ENCODE measurements at regions not wholly inside any gene's neighbourhood (a gene's known extent, or its start where the extent isn't known, plus 50 kb on each side); places are given as distances from the start of the nearest gene placed in this dataset.
"Not testable (repeated sequence)": the region's sequence is repeated elsewhere in the genome, so short reads cannot be mapped to it uniquely, and the experiment has no call there.

DNA sequence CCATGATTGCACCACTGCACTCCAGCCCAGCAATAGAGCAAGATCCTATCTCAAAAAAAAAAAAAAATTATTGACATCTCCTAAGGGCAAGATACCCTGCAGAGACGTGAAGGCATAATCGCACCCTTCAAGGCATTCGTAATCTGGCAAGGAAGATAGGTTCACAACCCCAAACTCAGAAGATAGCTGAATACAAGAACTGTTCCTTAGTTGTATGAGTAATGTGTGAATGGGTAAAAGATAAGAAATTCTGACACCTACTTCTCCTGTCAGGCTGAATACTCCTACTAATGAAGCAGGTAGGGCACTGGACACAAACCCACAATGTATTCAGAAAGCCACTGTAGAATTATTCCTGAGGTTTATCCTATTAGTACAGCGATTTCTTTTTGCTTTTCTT is 882.4 kb upstream of the AUTS2 start:
- DNase-seq (ENCODE audit: insufficient read length, low spot score) (no peak), FAIRE-seq (no peak)
- TF ChIP-seq POLR2A (IDR thresholded peaks at IDR 0.05; ENCODE audit: low read depth, low read length) = no peak

DNA sequence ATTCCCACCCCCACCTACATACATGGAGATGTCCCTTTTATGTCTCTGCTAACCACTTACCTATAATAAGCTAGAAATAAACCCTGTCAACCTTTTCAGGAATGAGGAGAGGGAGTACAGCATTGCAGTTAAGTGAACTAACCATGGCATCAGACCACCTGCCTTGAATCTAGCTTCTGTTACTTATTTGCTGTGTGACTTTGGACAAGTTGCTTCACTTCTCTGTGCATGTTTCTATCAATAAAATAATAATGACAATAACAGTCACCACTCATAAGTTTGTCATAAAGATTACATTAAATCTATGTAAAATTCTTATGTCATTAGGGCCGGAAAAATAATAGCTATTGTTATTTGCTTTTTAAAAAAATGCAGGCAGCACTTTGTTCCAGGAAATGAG is 881.1 kb upstream of the AUTS2 start:
- DNase-seq (ENCODE audit: insufficient read length, low spot score) (no peak), FAIRE-seq (no peak)
- TF ChIP-seq POLR2A (IDR thresholded peaks at IDR 0.05; ENCODE audit: low read depth, low read length) = no peak

DNA sequence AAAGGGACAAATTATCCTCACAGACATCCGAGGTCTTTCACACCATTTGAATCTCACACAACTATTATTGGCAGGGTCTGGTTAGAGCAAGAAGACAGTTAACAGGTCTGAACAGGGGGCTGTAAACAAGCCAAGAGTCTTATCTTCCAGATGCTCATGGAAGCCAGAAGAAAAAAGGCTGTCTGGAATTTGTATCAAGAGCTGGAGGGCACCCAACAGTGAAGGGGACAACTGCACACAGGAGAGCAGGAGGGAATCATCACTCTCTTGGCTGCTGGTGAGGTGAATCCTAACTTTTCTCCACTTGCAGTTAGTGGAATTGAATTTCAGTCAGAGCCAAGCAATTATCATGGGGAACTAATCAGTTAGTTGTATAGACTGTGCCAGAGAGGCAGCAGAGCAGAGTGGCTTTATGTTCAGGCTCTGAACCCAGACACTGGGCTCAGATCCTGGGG is 880.2 kb upstream of the AUTS2 start:
- no peak for DNase-seq (ENCODE audit: insufficient read length, low spot score)
- no peak for TF ChIP-seq POLR2A (IDR thresholded peaks at IDR 0.05; ENCODE audit: low read depth, low read length)
- no peak for FAIRE-seq

DNA sequence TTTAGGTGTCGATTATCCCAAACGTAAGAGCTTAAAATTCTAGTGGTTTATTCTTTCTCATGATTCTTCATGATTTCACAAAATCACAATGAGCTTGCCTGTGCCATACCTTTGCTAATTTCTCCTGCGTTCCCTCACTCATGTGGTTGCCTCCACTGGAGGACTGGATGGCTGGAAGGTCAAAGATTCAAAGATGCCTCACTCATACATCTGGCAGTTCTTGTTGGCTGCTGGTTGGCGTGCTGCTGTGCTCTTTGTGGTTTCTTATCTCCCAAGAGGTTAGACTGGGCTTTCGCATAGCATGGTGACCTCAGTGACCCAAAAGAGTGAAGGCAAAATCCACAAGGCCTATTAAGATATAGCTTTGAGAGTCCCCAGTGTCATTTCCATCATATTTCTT is 877.6 kb upstream of the AUTS2 start:
- TF ChIP-seq POLR2A (IDR thresholded peaks at IDR 0.05; ENCODE audit: low read depth, low read length) = no peak
- DNase-seq (ENCODE audit: insufficient read length, low spot score) = no peak
- FAIRE-seq = no peak

DNA sequence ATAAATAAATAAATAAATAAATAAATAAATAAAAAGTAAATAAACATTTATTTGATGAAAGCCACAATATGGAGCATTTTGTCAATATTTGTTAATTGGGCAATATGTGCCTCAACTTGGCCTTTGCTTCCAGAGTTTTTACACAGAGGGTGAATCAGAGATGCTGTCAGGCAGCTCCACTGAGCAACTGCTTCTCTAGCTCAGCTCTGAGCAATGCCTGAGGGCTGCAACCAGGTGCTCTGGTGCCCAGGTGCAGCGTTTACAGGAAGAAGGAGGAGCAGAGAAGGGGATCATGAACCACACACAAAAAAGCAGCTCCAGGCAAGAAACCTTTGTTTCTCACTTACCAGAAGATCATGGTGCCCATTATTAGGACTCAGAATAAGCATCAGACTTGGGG is 876.2 kb upstream of the AUTS2 start:
- FAIRE-seq = no peak
- no peak for DNase-seq (ENCODE audit: insufficient read length, low spot score)
- no peak for TF ChIP-seq POLR2A (IDR thresholded peaks at IDR 0.05; ENCODE audit: low read depth, low read length)

DNA sequence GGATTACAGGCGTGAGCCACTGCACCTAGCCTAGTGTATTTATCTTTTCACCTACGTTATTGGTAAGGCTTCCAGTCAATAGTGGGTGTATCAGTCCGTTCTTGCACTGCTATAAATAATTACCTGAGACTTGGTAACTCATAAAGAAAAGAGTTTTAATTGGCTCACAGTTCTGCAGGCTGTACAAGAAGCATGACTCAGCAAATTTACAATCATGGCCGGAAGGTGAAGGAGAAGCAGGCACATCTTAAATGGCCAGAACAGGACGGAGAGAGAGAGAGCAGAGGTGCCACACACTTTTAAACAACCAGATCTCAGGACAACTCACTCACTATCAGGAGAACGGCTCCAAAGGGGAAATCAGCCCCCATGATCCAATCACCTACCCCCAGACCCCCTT is 873.3 kb upstream of the AUTS2 start:
- no peak for FAIRE-seq

DNA sequence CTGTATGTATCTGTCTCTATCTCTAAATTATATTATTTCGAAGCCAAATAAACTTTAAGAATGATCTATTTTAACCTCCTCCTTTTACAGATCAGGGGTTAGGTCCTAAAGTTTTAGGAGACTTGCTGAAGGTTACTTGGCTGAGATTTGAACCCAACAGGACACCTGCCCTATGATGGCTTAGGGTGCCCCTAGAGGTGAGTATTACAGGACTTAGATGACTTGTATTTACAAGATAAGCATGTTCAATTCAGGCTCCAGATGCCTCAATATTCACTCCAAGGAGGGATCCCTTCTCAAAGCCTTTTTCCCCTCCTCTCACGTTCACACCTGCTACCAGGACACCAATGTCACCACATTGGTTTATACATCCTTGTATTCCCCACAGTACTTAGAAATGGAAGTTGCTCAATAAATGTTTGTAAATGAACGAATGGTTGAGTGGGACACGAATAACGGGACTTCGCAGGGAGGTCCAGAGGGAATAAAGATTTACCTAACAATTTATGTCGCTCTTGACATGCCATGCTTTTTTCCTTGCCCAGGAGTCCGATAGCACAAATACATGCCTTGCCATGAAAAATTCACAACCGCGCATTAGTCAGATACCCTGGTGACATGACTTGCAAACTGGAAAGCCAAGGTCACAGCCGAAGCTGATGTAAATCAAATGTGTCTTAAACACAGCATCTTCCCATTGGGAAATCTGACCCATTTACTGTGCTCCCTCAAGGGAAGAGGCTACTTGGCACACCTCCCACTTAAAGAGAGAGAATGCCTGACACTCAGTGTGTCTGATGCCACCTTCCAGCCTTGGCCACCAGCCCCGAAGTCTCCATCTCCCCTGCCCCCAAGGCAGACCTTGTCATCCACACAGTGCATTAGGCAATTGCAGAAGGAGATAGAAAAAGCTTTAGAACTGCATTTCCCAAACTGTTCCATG is 872.2 kb upstream of the AUTS2 start:
- TF ChIP-seq POLR2A (IDR thresholded peaks at IDR 0.05; ENCODE audit: low read depth, low read length) = no peak
- DNase-seq (ENCODE audit: insufficient read length, low spot score) = no peak
- no peak for FAIRE-seq

More for the DNA sequence above, 873.3 kb upstream of the AUTS2 start:
- no peak for DNase-seq (ENCODE audit: insufficient read length, low spot score)
- no peak for TF ChIP-seq POLR2A (IDR thresholded peaks at IDR 0.05; ENCODE audit: low read depth, low read length)

DNA sequence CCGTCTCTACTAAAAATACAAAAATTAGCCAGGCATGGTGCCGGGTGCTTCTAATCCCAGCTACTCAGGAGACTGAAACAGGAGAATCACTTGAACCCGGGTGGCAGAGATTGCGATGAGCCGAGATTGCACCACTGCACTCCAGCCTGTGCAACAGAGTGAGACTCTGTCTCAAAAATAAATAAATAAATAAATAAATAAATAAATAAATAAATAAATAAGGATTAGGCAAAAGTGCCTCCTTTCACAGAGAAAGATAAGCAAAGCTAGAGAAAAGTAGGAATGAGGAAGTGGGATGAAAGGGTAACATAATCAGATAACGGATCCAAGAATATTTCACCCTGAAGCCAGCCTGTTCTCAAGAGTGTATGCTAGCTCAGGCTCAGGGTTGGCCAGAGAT is 869.6 kb upstream of the AUTS2 start:
- not testable (repeated sequence) for DNase-seq (ENCODE audit: insufficient read length, low spot score); FAIRE-seq

DNA sequence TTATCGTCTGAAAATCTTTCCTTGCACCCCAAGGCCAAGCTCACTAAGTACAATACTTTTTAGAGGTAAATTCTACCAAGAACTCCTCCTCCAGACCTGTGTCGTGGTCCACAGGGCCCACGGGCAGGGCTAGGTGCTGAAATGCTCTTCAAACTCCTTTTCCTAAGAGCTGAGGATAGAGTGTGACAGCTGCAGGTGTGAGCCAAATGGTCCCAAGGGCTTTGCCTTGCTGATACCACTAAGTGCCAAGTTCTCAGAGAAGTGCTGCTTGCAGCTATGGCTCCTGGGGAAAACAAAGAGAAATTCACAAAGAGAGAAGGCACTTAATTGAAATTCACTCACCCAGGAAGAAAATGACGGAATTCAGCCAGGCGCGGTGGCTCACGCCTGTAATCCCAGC is 868.9 kb upstream of the AUTS2 start:
- FAIRE-seq (no peak), DNase-seq (ENCODE audit: insufficient read length, low spot score) (no peak)
- no peak for TF ChIP-seq POLR2A (IDR thresholded peaks at IDR 0.05; ENCODE audit: low read depth, low read length)

DNA sequence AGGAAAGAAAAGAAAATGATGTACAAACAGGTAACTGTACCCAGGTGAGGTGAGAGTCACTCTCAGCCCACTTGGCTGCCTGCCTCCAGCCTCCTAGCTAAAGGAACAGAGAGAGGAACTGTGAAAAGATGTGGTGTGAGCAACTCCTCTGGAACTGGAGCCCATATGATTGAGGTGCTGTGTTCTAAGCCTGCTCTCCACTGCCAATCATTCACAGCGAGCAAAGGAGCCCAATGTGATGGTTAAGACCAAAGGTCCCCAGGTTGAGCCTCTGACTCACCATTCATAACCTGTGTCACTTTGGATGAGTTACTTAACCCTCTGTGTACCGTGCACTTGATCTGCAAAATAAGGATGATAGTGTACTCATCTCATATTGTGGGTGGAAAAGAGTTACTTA is 868.1 kb upstream of the AUTS2 start:
- no peak for TF ChIP-seq POLR2A (IDR thresholded peaks at IDR 0.05; ENCODE audit: low read depth, low read length)
- DNase-seq (ENCODE audit: insufficient read length, low spot score) (no peak), FAIRE-seq (no peak)

DNA sequence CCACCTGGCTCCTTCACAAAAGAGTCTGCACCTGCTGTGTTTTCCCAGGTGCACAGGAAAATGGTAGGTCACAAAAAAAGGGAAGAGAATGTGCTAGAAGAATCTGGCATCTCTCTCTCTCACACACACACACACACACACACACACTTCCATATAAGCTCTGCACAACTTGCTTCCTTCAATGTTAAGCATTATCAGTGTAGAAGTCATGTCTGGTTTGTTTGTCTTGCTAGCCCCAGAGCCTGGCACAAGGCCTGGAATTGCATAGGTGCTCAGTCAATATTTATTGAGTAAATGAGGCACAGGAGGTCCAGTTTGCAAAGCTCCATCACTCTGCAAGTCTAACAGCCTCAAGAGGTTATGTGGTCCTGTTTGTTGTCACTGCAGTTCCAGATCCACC is 867.3 kb upstream of the AUTS2 start:
- FAIRE-seq = no peak
- no peak for DNase-seq (ENCODE audit: insufficient read length, low spot score)
- no peak for TF ChIP-seq POLR2A (IDR thresholded peaks at IDR 0.05; ENCODE audit: low read depth, low read length)

DNA sequence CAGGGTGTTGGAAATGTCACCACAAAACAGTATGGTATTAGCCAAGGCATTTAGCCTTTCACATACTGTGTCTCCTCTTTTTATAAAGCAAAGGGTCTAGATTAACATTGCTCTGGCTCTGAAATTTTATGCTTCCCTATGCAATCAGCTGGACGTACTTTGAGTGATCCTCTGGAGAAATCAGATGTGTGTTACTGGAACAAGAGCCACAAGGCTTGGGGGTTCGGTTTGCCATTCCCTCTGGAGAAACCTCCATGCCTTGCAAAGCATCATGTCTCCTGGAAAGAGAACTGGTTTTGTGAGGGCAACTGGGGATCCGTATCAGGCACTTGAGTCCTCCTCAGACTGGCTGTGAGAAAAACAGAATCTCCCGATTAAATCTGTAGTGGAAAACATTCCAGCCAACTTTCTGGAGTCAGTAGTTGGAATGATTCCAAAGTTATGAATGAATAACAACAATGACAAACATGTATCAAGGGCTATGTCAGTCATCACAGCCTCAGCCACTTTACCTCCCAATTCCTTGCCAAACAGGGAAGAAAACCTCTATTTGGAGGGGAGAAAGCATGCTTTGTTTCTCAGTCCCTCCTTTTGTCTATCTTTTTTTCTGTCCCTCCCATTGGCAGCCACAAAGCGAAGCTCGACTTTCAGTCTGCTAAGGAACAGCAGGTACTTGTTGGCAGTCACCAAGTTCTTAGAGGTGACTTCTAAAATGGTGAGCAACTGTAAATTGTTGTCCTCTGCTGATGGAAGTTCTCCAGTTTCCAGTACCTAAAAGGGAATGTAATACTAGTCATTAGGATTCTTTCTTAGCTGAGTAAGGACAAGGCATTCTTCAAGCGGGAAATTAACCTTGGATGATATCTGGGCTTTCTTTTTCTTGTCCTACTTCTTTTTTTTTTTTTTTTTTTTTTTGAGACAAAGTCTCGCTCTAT is 864.8 kb upstream of the AUTS2 start:
- TF ChIP-seq POLR2A (IDR thresholded peaks at IDR 0.05; ENCODE audit: low read depth, low read length) = no peak
- no peak for FAIRE-seq
- no peak for DNase-seq (ENCODE audit: insufficient read length, low spot score)

DNA sequence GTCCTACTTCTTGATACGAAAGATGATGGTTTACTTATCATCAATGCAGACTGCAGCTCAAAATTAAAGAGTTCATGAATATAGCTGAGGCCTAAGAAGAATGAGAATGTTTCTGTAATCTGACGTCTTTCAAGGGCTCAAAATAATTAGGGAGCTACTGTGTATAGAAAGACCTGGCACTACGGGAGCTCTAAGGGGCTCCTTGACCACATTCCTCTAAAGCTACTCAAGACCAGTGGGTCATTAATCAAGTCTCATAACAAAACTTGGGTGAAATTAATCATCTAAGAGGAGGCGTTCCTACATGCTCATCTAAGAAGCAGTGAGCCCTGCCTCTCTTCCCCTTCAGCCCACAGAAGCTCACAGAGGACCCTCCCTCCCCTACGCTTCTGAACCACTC is 863.8 kb upstream of the AUTS2 start:
- FAIRE-seq = no peak
- no peak for DNase-seq (ENCODE audit: insufficient read length, low spot score)

DNA sequence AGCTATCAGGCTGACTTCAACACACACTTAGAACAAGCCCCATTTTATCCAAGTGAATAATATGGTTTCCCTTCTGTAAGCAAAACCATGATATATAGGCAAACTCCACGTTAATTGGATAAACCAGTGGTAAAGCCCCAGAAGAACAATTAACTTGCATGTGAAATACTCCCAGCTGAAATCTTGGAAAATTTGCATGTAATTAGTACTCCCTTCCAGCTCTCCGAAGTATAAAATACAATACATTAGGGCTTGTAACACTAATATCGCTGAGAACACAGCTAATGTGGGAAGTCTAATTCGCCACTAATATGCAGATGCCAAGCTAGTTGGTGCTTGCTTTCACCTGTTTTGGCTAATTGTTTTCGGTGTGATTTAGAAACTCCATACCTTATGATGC is 859.0 kb upstream of the AUTS2 start:
- FAIRE-seq (no peak), DNase-seq (ENCODE audit: insufficient read length, low spot score) (no peak)

More for the DNA sequence above, 863.8 kb upstream of the AUTS2 start:
- no peak for TF ChIP-seq POLR2A (IDR thresholded peaks at IDR 0.05; ENCODE audit: low read depth, low read length)

More for the DNA sequence above, 859.0 kb upstream of the AUTS2 start:
- TF ChIP-seq POLR2A (IDR thresholded peaks at IDR 0.05; ENCODE audit: low read depth, low read length) = no peak

All from H54 (cell line).